ENCODE measurements at regions not wholly inside any gene's neighbourhood (a gene's known extent, or its start where the extent isn't known, plus 50 kb on each side); places are given as distances from the start of the nearest gene placed in this dataset.

- TF ChIP-seq CTCF (IDR thresholded peaks at IDR 0.05) = no peak
- no peak for TF ChIP-seq POLR2A (IDR thresholded peaks at IDR 0.05)
These were observed 365.5 kb upstream of the PFKP start for GRCh38 chr10:2701802-2702201.
